HG03135 (cell line): ENCODE measurements at regions not wholly inside any gene's neighbourhood (a gene's known extent, or its start where the extent isn't known, plus 50 kb on each side); places are given as distances from the start of the nearest gene placed in this dataset.

Source experiments
- ATAC-seq: cut with Tn5 transposase; IDR thresholded peaks from one replicate; pipeline ENCODE4 v1.9.1; 2021; ENCODE audit warnings: mild to moderate bottlenecking, moderate library complexity; ENCODE audit not compliant: unreplicated experiment

DNA sequence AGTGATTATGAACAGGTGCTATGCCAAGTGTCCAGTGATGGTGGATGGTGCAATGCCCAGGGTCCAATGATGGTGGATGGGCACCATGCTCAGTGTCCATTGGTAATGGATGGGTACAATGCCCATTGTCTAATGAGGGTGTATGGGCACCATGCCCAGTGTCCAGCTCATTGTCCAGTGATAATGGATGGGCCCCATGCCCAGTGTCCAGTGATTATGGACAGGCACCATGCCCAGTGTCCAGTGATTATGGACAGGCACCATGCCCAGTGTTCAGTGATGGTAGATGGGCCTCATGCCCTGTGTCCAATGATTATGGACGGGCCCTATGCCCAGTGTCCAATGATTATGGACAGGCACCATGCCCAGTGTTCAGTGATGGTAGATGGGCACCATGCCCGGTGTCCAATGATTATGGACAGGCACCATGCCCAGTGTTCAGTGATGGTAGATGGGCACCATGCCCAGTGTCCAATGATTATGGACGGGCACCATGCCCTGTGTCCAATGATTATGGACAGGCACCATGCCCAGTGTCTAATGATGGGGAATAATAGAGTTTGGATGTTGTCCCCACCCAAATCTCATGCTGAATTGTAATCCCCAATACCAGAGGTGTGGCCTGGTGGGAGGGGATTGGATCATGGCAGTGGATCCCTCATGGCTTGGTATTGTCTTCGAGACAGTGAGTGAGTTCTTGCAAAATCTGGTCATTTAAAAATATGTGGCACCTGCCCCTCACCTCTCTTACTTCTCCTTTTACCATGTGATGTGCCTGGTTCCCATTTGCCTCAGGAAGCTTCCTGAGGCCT is 87.8 kb downstream of the ANKRD10 start:
- no peak for ATAC-seq
